Vagina (tissue), 2 donors: ENCODE measurements at regions not wholly inside any gene's neighbourhood (a gene's known extent, or its start where the extent isn't known, plus 50 kb on each side); places are given as distances from the start of the nearest gene placed in this dataset.

Experiments used
- CTCF ChIP-seq, 3 experiments: fragments of 450-650 bp in 2 of 3; fragments of 200-600 bp in 1 of 3; sonication (generic) in 1 of 3; IDR thresholded peaks; one replicate each; pipeline ENCODE4 v1.5.1; 2017 to 2019; ENCODE audit warnings: antibody characterized with exemption in 3 of 3, mild to moderate bottlenecking in 2 of 3, moderate library complexity in 2 of 3
- POLR2A ChIP-seq, 2 donors: fragments of 450-650 bp; IDR thresholded peaks; one replicate each; pipeline ENCODE4 v1.6.1; 2017; ENCODE audit warnings: antibody characterized with exemption in 2 of 2, mild to moderate bottlenecking in 2 of 2, moderate library complexity in 2 of 2
- POLR2AphosphoS5 ChIP-seq, 2 donors: sonication (generic); formaldehyde crosslinking; IDR thresholded peaks; one replicate each; pipeline ENCODE4 v1.9.0; 2017; ENCODE audit warnings: antibody characterized with exemption in 2 of 2, mild to moderate bottlenecking in 2 of 2, low read depth in 1 of 2; ENCODE audit not compliant: insufficient read depth in 1 of 2

GRCh38 chr12:107319533-107320032, 226.2 kb upstream of the CRY1 start:
- TF ChIP-seq CTCF (IDR thresholded peaks at IDR 0.05) (no peak), POLR2AphosphoS5 (IDR thresholded peaks at IDR 0.05; ENCODE audit: insufficient read depth in 1 of 2, low read depth in 1 of 2) (no peak), POLR2A (IDR thresholded peaks at IDR 0.05) (no peak)
